H9 (cell line): ENCODE measurements at regions not wholly inside any gene's neighbourhood (a gene's known extent, or its start where the extent isn't known, plus 50 kb on each side); places are given as distances from the start of the nearest gene placed in this dataset.

ENCODE experiments used
- DNase-seq: peaks from one replicate; pipeline ENCODE4 v3.0.0-alpha.2; 2017
- H2AFZ ChIP-seq: one replicate; pipeline ENCODE4 v1.6.1; 2013; ENCODE audit warnings: mild to moderate bottlenecking, low read length, control low read depth, moderate library complexity
- H2AK5ac ChIP-seq: 2 replicates; pipeline ENCODE4 v1.6.1; 2013; ENCODE audit warnings: low read length, control low read depth, mixed read lengths; ENCODE audit not compliant: insufficient read length
- H2BK120ac ChIP-seq: one replicate; pipeline ENCODE4 v1.6.1; 2013; ENCODE audit warnings: low read depth, mild to moderate bottlenecking, low read length, control low read depth, inconsistent platforms; ENCODE audit not compliant: poor library complexity, severe bottlenecking
- H2BK12ac ChIP-seq: 2 replicates; pipeline ENCODE4 v1.6.1; 2013; ENCODE audit warnings: low read length, control low read depth, mixed read lengths, low read depth; ENCODE audit not compliant: insufficient read length
- H2BK15ac ChIP-seq: 2 replicates; pipeline ENCODE4 v1.6.1; 2013; ENCODE audit warnings: low read depth, low read length, control low read depth
- H2BK20ac ChIP-seq: one replicate; pipeline ENCODE4 v1.6.1; 2013; ENCODE audit warnings: low read depth, mild to moderate bottlenecking, low read length, control low read depth, inconsistent platforms; ENCODE audit not compliant: poor library complexity, severe bottlenecking
- H2BK5ac ChIP-seq: 2 replicates; pipeline ENCODE4 v1.6.1; 2013; ENCODE audit warnings: low read length, control low read depth, mixed read lengths; ENCODE audit not compliant: insufficient read length
- H3K14ac ChIP-seq: 2 replicates; pipeline ENCODE4 v1.6.1; 2013; ENCODE audit warnings: low read length, control low read depth; ENCODE audit not compliant: insufficient read depth
- H3K18ac ChIP-seq: 2 replicates; pipeline ENCODE4 v1.6.1; 2013; ENCODE audit warnings: low read depth, mild to moderate bottlenecking, mixed read lengths, low read length, control low read depth; ENCODE audit not compliant: insufficient read length
- H3K23ac ChIP-seq: 2 replicates; pipeline ENCODE4 v1.6.1; 2013; ENCODE audit warnings: low read length, control low read depth, mixed read lengths, low read depth; ENCODE audit not compliant: insufficient read length
- H3K23me2 ChIP-seq: 2 replicates; pipeline ENCODE4 v1.6.1; 2013; ENCODE audit warnings: low read depth, mild to moderate bottlenecking, mixed read lengths, low read length, control low read depth; ENCODE audit not compliant: insufficient read length, poor library complexity, severe bottlenecking
- H3K27ac ChIP-seq: 2 replicates; pipeline ENCODE4 v1.5.1; 2013; ENCODE audit warnings: low read length, control low read depth, mixed read lengths, low read depth; ENCODE audit not compliant: insufficient read length
- H3K27me3 ChIP-seq: 2 replicates; pipeline ENCODE4 v1.6.1; 2013; ENCODE audit warnings: low read length, control low read depth, inconsistent platforms; ENCODE audit not compliant: insufficient read depth
- H3K4ac ChIP-seq: 2 replicates; pipeline ENCODE4 v1.6.1; 2013; ENCODE audit warnings: low read depth, mild to moderate bottlenecking, control low read depth, inconsistent platforms, low read length, moderate library complexity
- H3K4me1 ChIP-seq: 2 replicates; pipeline ENCODE4 v1.6.1; 2013; ENCODE audit warnings: low read length, control low read depth, inconsistent platforms; ENCODE audit not compliant: insufficient read depth
- H3K4me2 ChIP-seq: 2 replicates; pipeline ENCODE4 v1.6.1; 2013; ENCODE audit warnings: low read length, control low read depth, mixed read lengths; ENCODE audit not compliant: insufficient read length, insufficient read depth
- H3K56ac ChIP-seq: 2 replicates; pipeline ENCODE4 v1.6.1; 2013; ENCODE audit warnings: low read depth, mild to moderate bottlenecking, mixed read lengths, low read length, control low read depth; ENCODE audit not compliant: insufficient read length
- H3K79me1 ChIP-seq: 2 replicates; pipeline ENCODE4 v1.6.1; 2013; ENCODE audit warnings: low read depth, mild to moderate bottlenecking, moderate library complexity, low read length, control low read depth, inconsistent platforms; ENCODE audit not compliant: insufficient read depth, poor library complexity, severe bottlenecking
- H3K79me2 ChIP-seq: 2 replicates; pipeline ENCODE4 v1.6.1; 2013; ENCODE audit warnings: low read length, control low read depth, inconsistent platforms; ENCODE audit not compliant: insufficient read depth
- H3K9ac ChIP-seq: 2 replicates; pipeline ENCODE4 v1.6.1; 2013; ENCODE audit warnings: low read length, control low read depth, mixed read lengths; ENCODE audit not compliant: insufficient read length; ENCODE audit errors: extremely low read depth
- H3K9me3 ChIP-seq: one replicate; pipeline ENCODE4 v1.6.1; 2013; ENCODE audit warnings: low read depth, low read length, inconsistent platforms; ENCODE audit not compliant: control insufficient read depth
- H3T11ph ChIP-seq: one replicate; pipeline ENCODE4 v1.6.1; 2013; ENCODE audit warnings: mild to moderate bottlenecking, low read length, control low read depth, inconsistent platforms
- H4K20me1 ChIP-seq: one replicate; pipeline ENCODE4 v1.6.1; 2013; ENCODE audit not compliant: control insufficient read depth, insufficient read length, insufficient read depth
- H4K5ac ChIP-seq: 2 replicates; pipeline ENCODE4 v1.6.1; 2013; ENCODE audit warnings: low read depth, mild to moderate bottlenecking, mixed read lengths, low read length, control low read depth; ENCODE audit not compliant: insufficient read length
- H4K8ac ChIP-seq: replicated peaks from 2 replicates; pipeline ENCODE4 v1.6.1; 2013; ENCODE audit warnings: low read length, control low read depth, mixed read lengths, low read depth; ENCODE audit not compliant: insufficient read length
- H4K91ac ChIP-seq: 2 replicates; pipeline ENCODE4 v1.6.1; 2013; ENCODE audit warnings: low read depth, mild to moderate bottlenecking, moderate library complexity, mixed read lengths, low read length, control low read depth; ENCODE audit not compliant: insufficient read length
- H3K27ac Mint-ChIP-seq, 3 experiments: 2 replicates in 2 of 3; 3 replicates in 1 of 3; pipeline ENCODE4 v1.8.0; 2020 to 2021; ENCODE audit warnings: mixed read lengths in 3 of 3, mild to moderate bottlenecking in 1 of 3, moderate library complexity in 1 of 3
- H3K27me3 Mint-ChIP-seq: 2 replicates; pipeline ENCODE4 v1.8.0; 2021; ENCODE audit warnings: low read depth, mild to moderate bottlenecking, moderate library complexity, mixed read lengths
- H3K36me3 Mint-ChIP-seq, 3 experiments: 2 replicates in 2 of 3; 3 replicates in 1 of 3; pipeline ENCODE4 v1.8.0; 2020 to 2021; ENCODE audit warnings: low read depth in 3 of 3, mixed read lengths in 3 of 3; ENCODE audit not compliant: insufficient read depth in 1 of 3
- H3K4me1 Mint-ChIP-seq, 2 experiments: 2 replicates each; pipeline ENCODE4 v1.8.0; 2020; ENCODE audit warnings: mixed read lengths in 2 of 2
- H3K4me3 Mint-ChIP-seq, 2 experiments: 2 replicates in 1 of 2; 3 replicates in 1 of 2; pipeline ENCODE4 v1.8.0; 2020 to 2021; ENCODE audit warnings: mild to moderate bottlenecking in 2 of 2, mixed read lengths in 2 of 2, moderate library complexity in 1 of 2
- H3K9me3 Mint-ChIP-seq, 2 experiments: 2 replicates in 1 of 2; 3 replicates in 1 of 2; pipeline ENCODE4 v1.8.0; 2020; ENCODE audit warnings: mild to moderate bottlenecking in 2 of 2, mixed read lengths in 2 of 2, moderate library complexity in 1 of 2
- WGBS: extraction: QIAGEN DNeasy Blood & Tissue Kit; methylation state at CpG from one replicate; pipeline ENCODE4 v1.1.7; 2013; ENCODE audit warnings: missing lambda C conversion rate, low lambda C conversion rate, mixed read lengths; ENCODE audit not compliant: insufficient read length; ENCODE audit errors: extremely low coverage; 5-methylcytosine and 5-hydroxymethylcytosine counted together
- TF ChIP-seq, protein P1 (sequence below): fragments of 200-600 bp; sonication (generic); conservative IDR thresholded peaks from 3 replicates; pipeline ENCODE4 v1.8.0; 2021; ENCODE audit warnings: antibody characterized with exemption, mild to moderate bottlenecking

DNA sequence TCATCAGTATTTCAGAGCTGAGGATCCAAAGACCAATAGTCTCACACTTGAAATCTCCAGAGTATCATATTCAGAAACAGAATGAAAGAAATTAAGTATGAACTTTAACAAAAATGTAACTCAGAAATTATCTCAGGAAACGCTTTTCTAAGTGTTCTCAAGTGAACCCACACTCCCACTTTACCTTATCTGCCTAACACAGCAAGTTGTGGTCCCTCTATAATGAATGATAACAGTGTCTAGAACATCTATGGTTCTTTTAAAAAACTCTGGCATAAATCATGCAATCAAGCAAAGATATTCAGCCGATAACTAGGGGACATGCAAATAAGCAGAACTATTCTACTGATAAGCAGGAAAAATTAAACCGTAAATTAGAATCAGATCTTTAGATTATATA, 1574.2 kb downstream of the PLA2G4A start:
- no peak overlapping the region for H3K23ac ChIP-seq
- no peak overlapping the region for H3K4ac ChIP-seq
- H4K91ac ChIP-seq: no peak overlapping the region
- no peaks in the 10 kb centered on the region for H3K79me2 ChIP-seq
- no peaks in the 10 kb centered on the region for H3K9me3 ChIP-seq
- H3K14ac ChIP-seq: no peak overlapping the region
- H3K36me3 Mint-ChIP-seq: no peaks in the 10 kb centered on the region; a peak in 1 of 7 replicates
- H2BK20ac ChIP-seq: no peak overlapping the region
- no peak overlapping the region for H2AFZ ChIP-seq
- H3K27me3 Mint-ChIP-seq: no peaks in the 10 kb centered on the region
- no peak overlapping the region for H3K27ac ChIP-seq
- H3K9ac ChIP-seq: no peak overlapping the region
- H3K56ac ChIP-seq: no peak overlapping the region
- no peaks in the 10 kb centered on the region for H3K4me1 Mint-ChIP-seq
- no peak overlapping the region for H4K8ac ChIP-seq
- H3K27ac Mint-ChIP-seq: no peak overlapping the region
- H3K23me2 ChIP-seq: no peaks in the 10 kb centered on the region
- H3K18ac ChIP-seq: no peak overlapping the region
- H3K4me3 Mint-ChIP-seq: no peak overlapping the region
- DNase-seq: no peak
- TF ChIP-seq, protein P1, sequence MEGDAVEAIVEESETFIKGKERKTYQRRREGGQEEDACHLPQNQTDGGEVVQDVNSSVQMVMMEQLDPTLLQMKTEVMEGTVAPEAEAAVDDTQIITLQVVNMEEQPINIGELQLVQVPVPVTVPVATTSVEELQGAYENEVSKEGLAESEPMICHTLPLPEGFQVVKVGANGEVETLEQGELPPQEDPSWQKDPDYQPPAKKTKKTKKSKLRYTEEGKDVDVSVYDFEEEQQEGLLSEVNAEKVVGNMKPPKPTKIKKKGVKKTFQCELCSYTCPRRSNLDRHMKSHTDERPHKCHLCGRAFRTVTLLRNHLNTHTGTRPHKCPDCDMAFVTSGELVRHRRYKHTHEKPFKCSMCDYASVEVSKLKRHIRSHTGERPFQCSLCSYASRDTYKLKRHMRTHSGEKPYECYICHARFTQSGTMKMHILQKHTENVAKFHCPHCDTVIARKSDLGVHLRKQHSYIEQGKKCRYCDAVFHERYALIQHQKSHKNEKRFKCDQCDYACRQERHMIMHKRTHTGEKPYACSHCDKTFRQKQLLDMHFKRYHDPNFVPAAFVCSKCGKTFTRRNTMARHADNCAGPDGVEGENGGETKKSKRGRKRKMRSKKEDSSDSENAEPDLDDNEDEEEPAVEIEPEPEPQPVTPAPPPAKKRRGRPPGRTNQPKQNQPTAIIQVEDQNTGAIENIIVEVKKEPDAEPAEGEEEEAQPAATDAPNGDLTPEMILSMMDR: no peak
- no peaks in the 10 kb centered on the region for H4K20me1 ChIP-seq
- 0 out of 5 replicates have a peak, but pooled peaks cover 2 to 5% of the 10 kb centered on the region in 2 experiments for H3K9me3 Mint-ChIP-seq
- no peaks in the 10 kb centered on the region for H3K79me1 ChIP-seq
- no peak overlapping the region for H2BK12ac ChIP-seq
- no peak overlapping the region for H4K5ac ChIP-seq
- no peak overlapping the region for H2BK120ac ChIP-seq
- H3K27me3 ChIP-seq: no peaks in the 10 kb centered on the region
- no CpG with 5 or more reads among the region's 3 CpGs for WGBS
- H3K4me2 ChIP-seq: no peak overlapping the region
- no peak overlapping the region for H2BK5ac ChIP-seq
- H3T11ph ChIP-seq: no peak overlapping the region
- no peaks in the 10 kb centered on the region for H3K4me1 ChIP-seq
- no peak overlapping the region for H2AK5ac ChIP-seq
- H2BK15ac ChIP-seq: no peak overlapping the region
